Neural crest cell (in vitro differentiated cells): ENCODE measurements at regions not wholly inside any gene's neighbourhood (a gene's known extent, or its start where the extent isn't known, plus 50 kb on each side); places are given as distances from the start of the nearest gene placed in this dataset.

Experiments used
- DNase-seq: peaks from one replicate; pipeline ENCODE4 v3.0.0; 2021; ENCODE audit warnings: low read depth, mixed read lengths, low spot score
- H3K27ac Mint-ChIP-seq: one replicate; pipeline ENCODE4 v1.8.0; 2021; ENCODE audit warnings: mild to moderate bottlenecking, mixed read lengths; ENCODE audit not compliant: unreplicated experiment
- H3K27me3 Mint-ChIP-seq: 2 replicates; pipeline ENCODE4 v1.8.0; 2021; ENCODE audit warnings: low read depth, mild to moderate bottlenecking, mixed read lengths
- H3K36me3 Mint-ChIP-seq: 2 replicates; pipeline ENCODE4 v1.8.0; 2021; ENCODE audit warnings: low read depth, mild to moderate bottlenecking, mixed read lengths
- H3K4me1 Mint-ChIP-seq: 2 replicates; pipeline ENCODE4 v1.8.0; 2021; ENCODE audit warnings: mixed read lengths
- H3K4me3 Mint-ChIP-seq: one replicate; pipeline ENCODE4 v1.8.0; 2021; ENCODE audit warnings: mild to moderate bottlenecking, mixed read lengths
- H3K9me3 Mint-ChIP-seq: 2 replicates; pipeline ENCODE4 v1.8.0; 2021; ENCODE audit warnings: mixed read lengths
- CTCF ChIP-seq: fragments of 200-600 bp; sonication (generic); conservative IDR thresholded peaks from 2 replicates; pipeline ENCODE4 v1.5.0; 2021; ENCODE audit warnings: antibody characterized with exemption, mild to moderate bottlenecking

DNA sequence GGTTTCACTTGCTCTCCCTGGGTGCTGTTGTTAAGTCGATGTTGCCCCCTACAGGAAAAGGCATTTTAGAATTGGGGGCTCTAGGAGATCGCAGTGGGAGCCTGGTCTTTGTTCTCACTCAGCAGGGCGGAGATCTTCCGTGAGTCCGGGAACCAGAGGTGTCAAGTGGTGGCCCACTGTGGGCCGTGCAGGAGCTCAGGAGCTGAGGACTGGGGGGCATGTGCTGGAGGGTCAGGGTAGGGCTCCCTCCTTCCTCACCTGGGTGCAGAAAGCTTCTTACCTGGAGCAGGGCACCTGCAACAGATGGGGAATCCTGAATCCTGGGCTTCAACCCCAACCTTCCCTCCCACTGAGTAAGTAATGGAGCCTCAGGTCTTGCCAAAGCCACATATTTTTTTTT lies 392.7 kb downstream of the NPHP4 start:
- TF ChIP-seq CTCF: no peak
- no peak overlapping the region for H3K4me3 Mint-ChIP-seq
- H3K9me3 Mint-ChIP-seq: no peaks in the 10 kb centered on the region
- no peaks in the 10 kb centered on the region for H3K36me3 Mint-ChIP-seq
- peaks cover 23% of the 10 kb centered on the region for H3K4me1 Mint-ChIP-seq
- H3K27me3 Mint-ChIP-seq: peaks cover 34% of the 10 kb centered on the region
- H3K27ac Mint-ChIP-seq: no peak overlapping the region
- no peak for DNase-seq

- Mint-ChIP-seq H3K9me3 (no peaks in the 10 kb centered on the region), H3K36me3 (no peaks in the 10 kb centered on the region), H3K4me3 (no peak overlapping the region), H3K27ac (no peak overlapping the region), H3K4me1 (peaks cover 23% of the 10 kb centered on the region), H3K27me3 (peaks cover 28% of the 10 kb centered on the region)
- DNase-seq: no peak
- TF ChIP-seq CTCF: no peak
Measured at GRCh38 chr1:5598824-5599395, 393.3 kb downstream of the NPHP4 start.

DNA sequence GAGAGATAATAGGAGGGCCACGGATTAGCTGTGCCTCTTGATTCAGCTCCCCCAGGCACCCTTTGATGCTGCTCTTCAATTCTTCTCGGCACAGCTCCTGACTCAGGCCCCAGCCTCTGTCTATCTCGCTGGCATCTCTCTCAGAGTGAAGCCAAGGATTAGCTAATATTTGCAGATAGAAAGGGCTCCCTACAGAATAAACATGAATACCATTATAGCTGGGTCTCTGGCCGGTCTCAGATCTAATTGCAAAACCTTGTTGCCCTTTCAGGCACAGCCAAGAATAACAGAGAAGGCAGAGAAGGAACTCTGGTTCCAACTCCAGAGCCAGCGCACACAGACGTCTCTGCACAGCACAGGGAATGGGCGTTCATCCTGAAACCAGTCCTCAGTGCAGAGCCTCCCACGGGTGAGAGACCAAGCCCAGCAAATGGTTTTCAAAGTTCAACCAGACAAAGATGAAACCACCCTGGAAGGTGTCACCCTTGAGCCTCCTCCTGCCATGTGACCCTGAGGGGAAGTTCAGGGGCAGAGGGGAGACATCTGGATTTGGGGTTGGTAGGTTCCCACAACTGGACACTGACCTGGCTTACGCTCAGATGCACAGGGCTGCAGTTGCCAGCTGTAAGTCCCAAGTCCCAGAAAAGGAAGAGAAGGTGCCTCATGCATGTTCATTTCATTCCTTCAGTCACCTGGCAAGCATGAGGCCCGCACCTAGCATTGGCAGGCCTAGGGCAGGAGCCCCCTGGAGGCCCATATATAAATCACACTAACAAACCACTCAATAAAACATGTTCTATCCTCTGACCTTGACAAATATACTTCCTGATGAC lies 394.0 kb downstream of the NPHP4 start:
- Mint-ChIP-seq H3K36me3 (no peaks in the 10 kb centered on the region), H3K4me1 (peaks cover 23% of the 10 kb centered on the region), H3K9me3 (no peaks in the 10 kb centered on the region), H3K27ac (peak overlapping the region; percentile 76), H3K27me3 (peaks cover 21% of the 10 kb centered on the region), H3K4me3 (no peak overlapping the region)
- TF ChIP-seq CTCF: peak; percentile 48
- DNase-seq: no peak

DNA sequence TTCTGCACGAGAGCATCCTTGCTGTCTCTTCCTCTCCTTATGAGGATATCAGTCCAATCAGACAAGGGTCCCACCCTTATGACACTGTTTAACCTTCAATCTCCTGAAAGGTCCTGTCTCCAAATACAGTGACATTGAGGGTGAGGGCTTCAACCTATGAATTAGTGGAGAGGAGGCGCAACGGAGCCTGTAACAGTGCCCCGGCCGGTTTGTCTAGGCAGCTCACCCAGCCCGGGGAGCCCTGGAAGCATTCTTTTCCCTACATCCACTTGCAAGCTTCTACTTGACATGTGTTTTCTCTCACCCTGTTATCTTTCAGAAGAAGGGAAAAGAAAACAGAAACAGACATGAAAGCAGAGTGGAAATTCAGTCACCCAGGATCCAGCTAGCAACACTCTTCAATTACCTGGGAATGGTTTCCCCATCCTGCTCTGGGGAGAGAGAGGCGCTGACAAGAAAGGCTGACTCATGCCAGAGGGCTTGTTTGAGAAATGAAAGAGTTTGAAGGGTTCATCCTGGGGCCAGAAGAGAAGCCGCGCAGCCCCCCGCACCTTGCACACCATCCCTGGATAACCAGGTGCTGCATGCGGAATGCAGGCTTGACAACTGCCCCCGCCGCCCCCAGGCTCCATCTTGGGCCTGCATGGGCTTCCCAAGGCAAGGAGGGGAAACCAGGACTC lies 394.9 kb downstream of the NPHP4 start:
- H3K36me3 Mint-ChIP-seq: no peaks in the 10 kb centered on the region
- no peak overlapping the region for H3K27ac Mint-ChIP-seq
- no peaks in the 10 kb centered on the region for H3K9me3 Mint-ChIP-seq
- peaks cover 23% of the 10 kb centered on the region for H3K4me1 Mint-ChIP-seq
- TF ChIP-seq CTCF: no peak
- H3K4me3 Mint-ChIP-seq: no peak overlapping the region
- DNase-seq: no peak
- peaks cover 12% of the 10 kb centered on the region for H3K27me3 Mint-ChIP-seq

- Mint-ChIP-seq H3K27me3 (peaks cover 8% of the 10 kb centered on the region), H3K4me1 (peaks cover 23% of the 10 kb centered on the region), H3K9me3 (peaks cover 3% of the 10 kb centered on the region), H3K4me3 (no peak overlapping the region), H3K27ac (no peak overlapping the region), H3K36me3 (no peaks in the 10 kb centered on the region)
- no peak for DNase-seq
- TF ChIP-seq CTCF: no peak
Measured at GRCh38 chr1:5596651-5597050, 395.6 kb downstream of the NPHP4 start.
